SK-N-SH (cell line): ENCODE measurements at regions not wholly inside any gene's neighbourhood (a gene's known extent, or its start where the extent isn't known, plus 50 kb on each side); places are given as distances from the start of the nearest gene placed in this dataset.

Source experiments
- CTCF ChIA-PET: fragments of 300-600, 350-600 bp; formaldehyde crosslinking; extraction: SDS; loops from one replicate; lab custom pipeline; 2021; lab: Yijun Ruan, JAX
- POLR2A ChIA-PET: fragments of 350-600 bp; sonication (Branson Sonifier 250); formaldehyde crosslinking; extraction: SDS; loops from one replicate; lab custom pipeline; 2020; ENCODE audit warnings: antibody characterized with exemption, inconsistent platforms; lab: Yijun Ruan, JAX
- DNase-seq: peaks from one replicate; pipeline ENCODE4 v3.0.0; 2012
- H2AFZ ChIP-seq: fragments of 200-600 bp; sonication (generic); 2 replicates; pipeline ENCODE4 v1.8.1; 2016; ENCODE audit warnings: antibody characterized with exemption, mild to moderate bottlenecking, low read depth
- H3F3A ChIP-seq: fragments of 200-600 bp; sonication (generic); replicated peaks from 2 replicates; pipeline ENCODE3; 2016; ENCODE audit warnings: antibody characterized with exemption, mild to moderate bottlenecking; ENCODE audit not compliant: insufficient read depth
- H3K27ac ChIP-seq, 2 experiments: fragments of 200-500 bp in 1 of 2; fragments of 200-600 bp in 1 of 2; sonication (Bioruptor generic) in 1 of 2; sonication (generic), shearing (Covaris generic) in 1 of 2; 2 replicates each; pipeline versions ENCODE4 v1.5.1 to v1.6.1; 2014 to 2016; ENCODE audit warnings: low read depth in 2 of 2, inconsistent platforms in 1 of 2, low read length in 1 of 2, mild to moderate bottlenecking in 1 of 2, mixed read lengths in 1 of 2
- H3K27me3 ChIP-seq: fragments of 200-600 bp; sonication (generic), shearing (Covaris generic); 2 replicates; pipeline ENCODE4 v1.6.1; 2016; ENCODE audit warnings: mixed run types; ENCODE audit not compliant: insufficient read depth
- H3K36me3 ChIP-seq, 2 experiments: fragments of 200-500 bp in 1 of 2; fragments of 200-600 bp in 1 of 2; sonication (Bioruptor generic) in 1 of 2; sonication (generic) in 1 of 2; replicated peaks in 1 of 2; 2 replicates each; pipeline versions ENCODE3 to v1.5.1; 2014 to 2016; ENCODE audit warnings: low read length in 1 of 2, mild to moderate bottlenecking in 1 of 2; ENCODE audit not compliant: insufficient read depth in 2 of 2, control insufficient read depth in 1 of 2
- H3K4me1 ChIP-seq, 2 experiments: fragments of 200-500 bp in 1 of 2; fragments of 200-600 bp in 1 of 2; sonication (Bioruptor generic) in 1 of 2; sonication (generic), shearing (Covaris generic) in 1 of 2; 2 replicates each; pipeline versions ENCODE4 v1.5.1 to v1.6.1; 2014 to 2016; ENCODE audit warnings: low read depth in 1 of 2, low read length in 1 of 2, mixed run types in 1 of 2; ENCODE audit not compliant: insufficient read depth in 2 of 2, control insufficient read depth in 1 of 2
- H3K4me2 ChIP-seq: fragments of 200-600 bp; sonication (generic), shearing (Covaris generic); 2 replicates; pipeline ENCODE4 v1.6.1; 2017; ENCODE audit warnings: mixed run types
- H3K4me3 ChIP-seq, 2 experiments: fragments of 200-500 bp in 1 of 2; fragments of 200-600 bp in 1 of 2; sonication (Bioruptor generic) in 1 of 2; sonication (generic), shearing (Covaris generic) in 1 of 2; 2 replicates each; pipeline versions ENCODE4 v1.5.1 to v1.8.1; 2014 to 2016; ENCODE audit warnings: low read depth in 2 of 2, inconsistent platforms in 1 of 2, low read length in 1 of 2, mild to moderate bottlenecking in 1 of 2, mixed read lengths in 1 of 2, moderate library complexity in 1 of 2
- H3K79me2 ChIP-seq: fragments of 200-600 bp; sonication (generic); 2 replicates; pipeline ENCODE4 v1.8.1; 2017; ENCODE audit warnings: mild to moderate bottlenecking; ENCODE audit not compliant: insufficient read depth
- H3K9ac ChIP-seq: fragments of 200-600 bp; sonication (generic); 2 replicates; pipeline ENCODE4 v1.6.1; 2017; ENCODE audit warnings: mixed run types
- H3K9me2 ChIP-seq: fragments of 200-600 bp; sonication (generic); 2 replicates; pipeline ENCODE4 v1.6.1; 2017; ENCODE audit warnings: mixed run types
- H3K9me3 ChIP-seq: fragments of 200-600 bp; sonication (generic); 2 replicates; pipeline ENCODE4 v1.6.1; 2017; ENCODE audit warnings: mixed run types, mild to moderate bottlenecking, moderate library complexity
- H4K20me1 ChIP-seq: fragments of 200-600 bp; sonication (generic); 2 replicates; pipeline ENCODE4 v1.6.1; 2017; ENCODE audit warnings: mild to moderate bottlenecking, mixed run types; ENCODE audit not compliant: insufficient read depth
- CHD2 ChIP-seq: fragments of 150-350 bp; IDR thresholded peaks from 2 replicates; pipeline ENCODE4 v1.6.1; 2018; ENCODE audit warnings: low read length; ENCODE audit not compliant: partially characterized antibody
- ELF1 ChIP-seq: IDR thresholded peaks from 2 replicates; pipeline ENCODE4 v1.4.0; 2012
- EZH2phosphoT487 ChIP-seq: fragments of 200-600 bp; sonication (generic); IDR thresholded peaks from 2 replicates; pipeline ENCODE4 v1.6.1; 2017; ENCODE audit warnings: low read depth, mixed run types, mild to moderate bottlenecking, antibody characterized with exemption, moderate library complexity, borderline replicate concordance
- FOSL2 ChIP-seq: IDR thresholded peaks from 2 replicates; pipeline ENCODE4 v1.4.0; 2012; ENCODE audit warnings: low read depth, mild to moderate bottlenecking, moderate library complexity, borderline replicate concordance
- FOXJ3 ChIP-seq: sonication (generic); formaldehyde crosslinking; IDR thresholded peaks from 2 replicates; pipeline ENCODE4 v1.5.1; 2020; ENCODE audit warnings: mild to moderate bottlenecking, missing genetic modification reagents
- FOXM1 ChIP-seq: IDR thresholded peaks from 2 replicates; pipeline ENCODE4 v1.4.0; 2012; ENCODE audit warnings: low read depth, mild to moderate bottlenecking
- GABPA ChIP-seq: IDR thresholded peaks from 2 replicates; pipeline ENCODE4 v1.4.0; 2012; ENCODE audit warnings: low read depth, mild to moderate bottlenecking
- GATA2 ChIP-seq: sonication (generic); formaldehyde crosslinking; IDR thresholded peaks from 2 replicates; pipeline ENCODE4 v1.5.0; 2020; ENCODE audit warnings: mild to moderate bottlenecking, missing genetic modification reagents
- MXI1 ChIP-seq: IDR thresholded peaks from 2 replicates; pipeline ENCODE4 v1.6.1; 2012; ENCODE audit warnings: mild to moderate bottlenecking, low read depth, low read length, improper control_type of control experiment
- NFIC ChIP-seq: IDR thresholded peaks from 2 replicates; pipeline ENCODE4 v1.4.0; 2012; ENCODE audit warnings: borderline replicate concordance
- NRF1 ChIP-seq: IDR thresholded peaks from 2 replicates; pipeline ENCODE4 v1.6.1; 2012; ENCODE audit warnings: low read depth, mild to moderate bottlenecking, low read length
- POLR2AphosphoS5 ChIP-seq: IDR thresholded peaks from 2 replicates; pipeline ENCODE4 v1.6.1; 2012; ENCODE audit warnings: low read depth, low read length
- RCOR1 ChIP-seq: fragments of 150-350 bp; IDR thresholded peaks from 2 replicates; pipeline ENCODE4 v1.6.1; 2017; ENCODE audit warnings: antibody characterized with exemption, low read length
- RFX5 ChIP-seq: IDR thresholded peaks from 2 replicates; pipeline ENCODE4 v1.6.1; 2012; ENCODE audit warnings: mild to moderate bottlenecking, improper control_type of control experiment, low read length
- RXRA ChIP-seq: IDR thresholded peaks from 2 replicates; pipeline ENCODE4 v1.4.0; 2012; ENCODE audit warnings: low read depth, mild to moderate bottlenecking, borderline replicate concordance
- SIN3A ChIP-seq: IDR thresholded peaks from 2 replicates; pipeline ENCODE4 v1.6.1; 2012; ENCODE audit warnings: low read depth, mild to moderate bottlenecking, low read length, moderate library complexity, borderline replicate concordance
- TAF1 ChIP-seq: IDR thresholded peaks from 2 replicates; pipeline ENCODE4 v1.6.1; 2012; ENCODE audit warnings: low read depth, mild to moderate bottlenecking, low read length, moderate library complexity, borderline replicate concordance
- TCF12 ChIP-seq: IDR thresholded peaks from 2 replicates; pipeline ENCODE4 v1.4.0; 2012
- TEAD4 ChIP-seq: IDR thresholded peaks from 2 replicates; pipeline ENCODE4 v1.4.0; 2012; ENCODE audit warnings: mild to moderate bottlenecking, borderline replicate concordance; ENCODE audit not compliant: insufficient read depth
- USF1 ChIP-seq: IDR thresholded peaks from 2 replicates; pipeline ENCODE4 v1.4.0; 2012; ENCODE audit warnings: low read depth, borderline replicate concordance
- WGBS: methylation state at CpG from one replicate; pipeline ENCODE4 v1.1.6; 2017; ENCODE audit warnings: low lambda C conversion rate; 5-methylcytosine and 5-hydroxymethylcytosine counted together
- TF ChIP-seq, protein P1 (sequence below): fragments of 150-350 bp; IDR thresholded peaks from 2 replicates; pipeline ENCODE4 v1.6.1; 2017; ENCODE audit warnings: antibody characterized with exemption, low read length, low read depth, borderline replicate concordance
- TF ChIP-seq, protein P2 (sequence below): IDR thresholded peaks from 2 replicates; pipeline ENCODE4 v1.4.0; 2012; ENCODE audit warnings: low read depth
- TF ChIP-seq, protein P3 (sequence below): IDR thresholded peaks from 2 replicates; pipeline ENCODE4 v1.4.0; 2012; ENCODE audit warnings: low read depth, borderline replicate concordance
- TF ChIP-seq, protein P4 (sequence below): IDR thresholded peaks from 2 replicates; pipeline ENCODE4; 2012

GRCh38 chr3:178137831-178138230 lies 398.4 kb upstream of the KCNMB2 start:
- H3K4me1 ChIP-seq, result no peaks in the 10 kb centered on the region
- ChIA-PET CTCF (no interaction called here), POLR2A (no interaction called here)
- 85% methylated on average over 3 of the region's 3 CpGs for WGBS
- H3K36me3 ChIP-seq, result no peaks in the 10 kb centered on the region
- H3K79me2 ChIP-seq, result no peaks in the 10 kb centered on the region
- H3K4me2 ChIP-seq, result no peak overlapping the region
- no peak overlapping the region for H3K4me3 ChIP-seq
- DNase-seq, result no peak
- no peaks in the 10 kb centered on the region for H3F3A ChIP-seq
- no peaks in the 10 kb centered on the region for H3K9me3 ChIP-seq
- no peak overlapping the region for H3K9ac ChIP-seq
- no peaks in the 10 kb centered on the region for H4K20me1 ChIP-seq
- H3K27ac ChIP-seq, result no peak overlapping the region
- H3K9me2 ChIP-seq, result no peaks in the 10 kb centered on the region
- H3K27me3 ChIP-seq, result no peaks in the 10 kb centered on the region
- H2AFZ ChIP-seq, result no peak overlapping the region
- TF ChIP-seq ELF1 (no peak), RCOR1 (no peak), EZH2phosphoT487 (no peak), TEAD4 (no peak), USF1 (no peak), FOXM1 (no peak), MXI1 (no peak), RFX5 (no peak), TAF1 (no peak)
- TF ChIP-seq, protein P1, sequence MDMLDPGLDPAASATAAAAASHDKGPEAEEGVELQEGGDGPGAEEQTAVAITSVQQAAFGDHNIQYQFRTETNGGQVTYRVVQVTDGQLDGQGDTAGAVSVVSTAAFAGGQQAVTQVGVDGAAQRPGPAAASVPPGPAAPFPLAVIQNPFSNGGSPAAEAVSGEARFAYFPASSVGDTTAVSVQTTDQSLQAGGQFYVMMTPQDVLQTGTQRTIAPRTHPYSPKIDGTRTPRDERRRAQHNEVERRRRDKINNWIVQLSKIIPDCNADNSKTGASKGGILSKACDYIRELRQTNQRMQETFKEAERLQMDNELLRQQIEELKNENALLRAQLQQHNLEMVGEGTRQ, result no peak
- TF ChIP-seq, protein P2, sequence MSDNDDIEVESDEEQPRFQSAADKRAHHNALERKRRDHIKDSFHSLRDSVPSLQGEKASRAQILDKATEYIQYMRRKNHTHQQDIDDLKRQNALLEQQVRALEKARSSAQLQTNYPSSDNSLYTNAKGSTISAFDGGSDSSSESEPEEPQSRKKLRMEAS, result no peak
- TF ChIP-seq, protein P3, sequence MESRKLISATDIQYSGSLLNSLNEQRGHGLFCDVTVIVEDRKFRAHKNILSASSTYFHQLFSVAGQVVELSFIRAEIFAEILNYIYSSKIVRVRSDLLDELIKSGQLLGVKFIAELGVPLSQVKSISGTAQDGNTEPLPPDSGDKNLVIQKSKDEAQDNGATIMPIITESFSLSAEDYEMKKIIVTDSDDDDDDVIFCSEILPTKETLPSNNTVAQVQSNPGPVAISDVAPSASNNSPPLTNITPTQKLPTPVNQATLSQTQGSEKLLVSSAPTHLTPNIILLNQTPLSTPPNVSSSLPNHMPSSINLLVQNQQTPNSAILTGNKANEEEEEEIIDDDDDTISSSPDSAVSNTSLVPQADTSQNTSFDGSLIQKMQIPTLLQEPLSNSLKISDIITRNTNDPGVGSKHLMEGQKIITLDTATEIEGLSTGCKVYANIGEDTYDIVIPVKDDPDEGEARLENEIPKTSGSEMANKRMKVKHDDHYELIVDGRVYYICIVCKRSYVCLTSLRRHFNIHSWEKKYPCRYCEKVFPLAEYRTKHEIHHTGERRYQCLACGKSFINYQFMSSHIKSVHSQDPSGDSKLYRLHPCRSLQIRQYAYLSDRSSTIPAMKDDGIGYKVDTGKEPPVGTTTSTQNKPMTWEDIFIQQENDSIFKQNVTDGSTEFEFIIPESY, result no peak
- TF ChIP-seq, protein P4, sequence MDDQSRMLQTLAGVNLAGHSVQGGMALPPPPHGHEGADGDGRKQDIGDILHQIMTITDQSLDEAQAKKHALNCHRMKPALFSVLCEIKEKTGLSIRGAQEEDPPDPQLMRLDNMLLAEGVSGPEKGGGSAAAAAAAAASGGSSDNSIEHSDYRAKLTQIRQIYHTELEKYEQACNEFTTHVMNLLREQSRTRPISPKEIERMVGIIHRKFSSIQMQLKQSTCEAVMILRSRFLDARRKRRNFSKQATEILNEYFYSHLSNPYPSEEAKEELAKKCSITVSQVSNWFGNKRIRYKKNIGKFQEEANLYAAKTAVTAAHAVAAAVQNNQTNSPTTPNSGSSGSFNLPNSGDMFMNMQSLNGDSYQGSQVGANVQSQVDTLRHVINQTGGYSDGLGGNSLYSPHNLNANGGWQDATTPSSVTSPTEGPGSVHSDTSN, result no peak

GRCh38 chr3:178139116-178139515 lies 397.1 kb upstream of the KCNMB2 start:
- H3K9me3 ChIP-seq, result no peaks in the 10 kb centered on the region
- H3K27me3 ChIP-seq, result no peaks in the 10 kb centered on the region
- no peaks in the 10 kb centered on the region for H3K79me2 ChIP-seq
- no peaks in the 10 kb centered on the region for H3K36me3 ChIP-seq
- H3K4me2 ChIP-seq, result no peak overlapping the region
- no peak overlapping the region for H3K4me3 ChIP-seq
- DNase-seq, result no peak
- H3K4me1 ChIP-seq, result no peaks in the 10 kb centered on the region
- H3K27ac ChIP-seq, result no peak overlapping the region
- H4K20me1 ChIP-seq, result no peaks in the 10 kb centered on the region
- no peaks in the 10 kb centered on the region for H3F3A ChIP-seq
- no peak overlapping the region for H2AFZ ChIP-seq
- no peaks in the 10 kb centered on the region for H3K9me2 ChIP-seq
- H3K9ac ChIP-seq, result no peak overlapping the region
- POLR2A ChIA-PET, result no interaction called here
- CTCF ChIA-PET, result interaction anchor here (0.6 to 1.8 kb wide), 2 partner anchors 12 to 22 kb away, joined by 3 to 4 read pairs; no protein-coding TSS in a partner anchor
- TF ChIP-seq SIN3A (no peak), NFIC (no peak), TEAD4 (no peak), FOXM1 (no peak), CHD2 (no peak), EZH2phosphoT487 (no peak), FOXJ3 (CRISPR knock-in tag) (no peak), TCF12 (no peak), GATA2 (CRISPR knock-in tag) (no peak), POLR2AphosphoS5 (no peak), TAF1 (no peak), GABPA (no peak), RXRA (no peak), NRF1 (no peak), FOSL2 (no peak), ELF1 (no peak)
- TF ChIP-seq, protein P2, result no peak
